ENCODE measurements at regions not wholly inside any gene's neighbourhood (a gene's known extent, or its start where the extent isn't known, plus 50 kb on each side); places are given as distances from the start of the nearest gene placed in this dataset.

- TF ChIP-seq, protein P1, sequence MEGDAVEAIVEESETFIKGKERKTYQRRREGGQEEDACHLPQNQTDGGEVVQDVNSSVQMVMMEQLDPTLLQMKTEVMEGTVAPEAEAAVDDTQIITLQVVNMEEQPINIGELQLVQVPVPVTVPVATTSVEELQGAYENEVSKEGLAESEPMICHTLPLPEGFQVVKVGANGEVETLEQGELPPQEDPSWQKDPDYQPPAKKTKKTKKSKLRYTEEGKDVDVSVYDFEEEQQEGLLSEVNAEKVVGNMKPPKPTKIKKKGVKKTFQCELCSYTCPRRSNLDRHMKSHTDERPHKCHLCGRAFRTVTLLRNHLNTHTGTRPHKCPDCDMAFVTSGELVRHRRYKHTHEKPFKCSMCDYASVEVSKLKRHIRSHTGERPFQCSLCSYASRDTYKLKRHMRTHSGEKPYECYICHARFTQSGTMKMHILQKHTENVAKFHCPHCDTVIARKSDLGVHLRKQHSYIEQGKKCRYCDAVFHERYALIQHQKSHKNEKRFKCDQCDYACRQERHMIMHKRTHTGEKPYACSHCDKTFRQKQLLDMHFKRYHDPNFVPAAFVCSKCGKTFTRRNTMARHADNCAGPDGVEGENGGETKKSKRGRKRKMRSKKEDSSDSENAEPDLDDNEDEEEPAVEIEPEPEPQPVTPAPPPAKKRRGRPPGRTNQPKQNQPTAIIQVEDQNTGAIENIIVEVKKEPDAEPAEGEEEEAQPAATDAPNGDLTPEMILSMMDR (IDR thresholded peaks at IDR 0.05): no peak
- TF ChIP-seq POLR2A (IDR thresholded peaks at IDR 0.05): no peak
Measured at GRCh38 chr7:81516898-81517297, 252.9 kb downstream of the HGF start.
